Stimulated activated CD8-positive, alpha-beta memory T cell treated with anti-CD3 and anti-CD28 coated beads, Interleukin-2, amount 100 ng/mL, for 1 hour (primary cell): ENCODE measurements at regions not wholly inside any gene's neighbourhood (a gene's known extent, or its start where the extent isn't known, plus 50 kb on each side); places are given as distances from the start of the nearest gene placed in this dataset.
"Not testable (repeated sequence)": the region's sequence is repeated elsewhere in the genome, so short reads cannot be mapped to it uniquely, and the experiment has no call there.

Experiments used
- DNase-seq, 2 donors: peaks; one replicate each; pipeline ENCODE4 v3.0.0-alpha.2; 2020; ENCODE audit warnings: low read depth in 2 of 2

- DNase-seq = no peak
Observed at GRCh38 chr3:20396335-20396734, 210.3 kb upstream of the SGO1 start.

GRCh38 chr3:20395692-20396091 lies 209.7 kb upstream of the SGO1 start:
- no peak for DNase-seq

GRCh38 chr3:20394243-20394642 lies 208.2 kb upstream of the SGO1 start:
- DNase-seq = no peak

GRCh38 chr3:20391644-20392043 lies 205.6 kb upstream of the SGO1 start:
- no peak for DNase-seq

- no peak for DNase-seq
Observed at GRCh38 chr3:20388971-20389370, 203.0 kb upstream of the SGO1 start.

- no peak for DNase-seq
Observed at GRCh38 chr3:20380295-20380694, 194.3 kb upstream of the SGO1 start.

- DNase-seq = no peak
Observed at GRCh38 chr3:20378315-20378714, 192.3 kb upstream of the SGO1 start.

GRCh38 chr3:20376665-20377217 lies 190.7 kb upstream of the SGO1 start:
- no peak for DNase-seq

- no peak for DNase-seq
Observed at GRCh38 chr3:20375302-20375701, 189.3 kb upstream of the SGO1 start.

- not testable (repeated sequence) for DNase-seq
Observed at GRCh38 chr3:20370273-20371063, 184.5 kb upstream of the SGO1 start.

GRCh38 chr3:20361000-20361399 lies 175.0 kb upstream of the SGO1 start:
- no peak for DNase-seq

GRCh38 chr3:20353286-20353685 lies 167.3 kb upstream of the SGO1 start:
- DNase-seq = no peak

- DNase-seq = no peak
Observed at GRCh38 chr3:20352546-20353179, 166.7 kb upstream of the SGO1 start.

- DNase-seq = no peak
Observed at GRCh38 chr3:20350449-20350848, 164.4 kb upstream of the SGO1 start.

GRCh38 chr3:20346916-20347315 lies 160.9 kb upstream of the SGO1 start:
- no peak for DNase-seq

- DNase-seq = no peak
Observed at GRCh38 chr3:20346369-20346768, 160.4 kb upstream of the SGO1 start.

GRCh38 chr3:20344400-20344959 lies 158.5 kb upstream of the SGO1 start:
- DNase-seq = no peak

GRCh38 chr3:20343790-20344189 lies 157.8 kb upstream of the SGO1 start:
- DNase-seq = no peak

- peak; percentile 12 to 18 for DNase-seq
Observed at GRCh38 chr3:20340324-20340928, 154.4 kb upstream of the SGO1 start.

GRCh38 chr3:20336572-20336971 lies 150.6 kb upstream of the SGO1 start:
- DNase-seq = no peak

- DNase-seq = no peak
Observed at GRCh38 chr3:20334842-20335241, 148.8 kb upstream of the SGO1 start.

- DNase-seq = no peak
Observed at GRCh38 chr3:20327889-20328288, 141.9 kb upstream of the SGO1 start.
